Jurkat, Clone E6-1 (cell line): ENCODE measurements at regions not wholly inside any gene's neighbourhood (a gene's known extent, or its start where the extent isn't known, plus 50 kb on each side); places are given as distances from the start of the nearest gene placed in this dataset.
"Not testable (repeated sequence)": the region's sequence is repeated elsewhere in the genome, so short reads cannot be mapped to it uniquely, and the experiment has no call there.

Experiments
- DNase-seq: peaks from one replicate; pipeline ENCODE4 v3.0.0-alpha.2; 2011; ENCODE audit warnings: low read depth, low spot score
- H3K4me3 ChIP-seq: 2 replicates; pipeline ENCODE4 v1.5.1; 2011; ENCODE audit warnings: mild to moderate bottlenecking, low read length, control low read depth, moderate library complexity

DNA sequence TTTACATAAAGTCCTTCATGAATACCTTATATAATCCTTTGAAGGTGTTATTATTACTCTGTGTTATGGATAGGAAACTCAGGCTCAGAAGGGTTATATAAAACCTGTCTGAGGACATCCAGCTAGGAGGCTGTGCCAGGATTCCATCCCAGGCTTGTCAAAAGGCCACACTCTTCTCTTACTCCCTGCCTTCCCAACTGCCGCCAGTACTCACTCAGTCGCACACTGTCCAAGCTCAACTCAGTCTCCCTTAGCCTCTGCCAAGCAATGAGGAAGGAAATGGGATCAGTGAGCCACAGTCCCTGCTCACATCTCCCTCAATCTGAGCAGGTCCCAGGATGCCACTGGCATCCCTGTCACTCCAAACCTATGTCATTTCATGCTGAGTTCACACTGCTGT is 94.4 kb downstream of the NAV1 start:
- DNase-seq, result no peak
- H3K4me3 ChIP-seq, result no peak overlapping the region

DNA sequence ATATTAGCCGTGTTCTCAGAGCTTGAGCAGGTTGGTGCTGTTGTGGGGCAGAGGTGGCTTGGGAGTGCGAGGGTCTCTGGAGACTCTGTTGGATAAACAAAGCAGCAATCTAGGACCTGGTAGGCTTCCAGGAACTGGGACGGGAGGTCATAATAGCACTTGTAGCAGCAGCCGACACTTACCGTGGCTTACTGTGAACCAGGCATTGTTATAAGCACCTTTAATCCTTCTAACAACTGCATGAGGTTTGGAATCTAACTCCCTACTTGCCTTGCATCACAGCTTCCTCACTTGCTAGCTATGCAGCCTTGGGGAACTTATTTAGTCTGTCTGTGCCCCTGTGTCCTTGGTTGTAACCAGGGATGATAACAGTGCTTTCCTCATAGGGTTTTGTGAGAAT is 94.9 kb downstream of the NAV1 start:
- DNase-seq, result no peak
- H3K4me3 ChIP-seq, result no peak overlapping the region

DNA sequence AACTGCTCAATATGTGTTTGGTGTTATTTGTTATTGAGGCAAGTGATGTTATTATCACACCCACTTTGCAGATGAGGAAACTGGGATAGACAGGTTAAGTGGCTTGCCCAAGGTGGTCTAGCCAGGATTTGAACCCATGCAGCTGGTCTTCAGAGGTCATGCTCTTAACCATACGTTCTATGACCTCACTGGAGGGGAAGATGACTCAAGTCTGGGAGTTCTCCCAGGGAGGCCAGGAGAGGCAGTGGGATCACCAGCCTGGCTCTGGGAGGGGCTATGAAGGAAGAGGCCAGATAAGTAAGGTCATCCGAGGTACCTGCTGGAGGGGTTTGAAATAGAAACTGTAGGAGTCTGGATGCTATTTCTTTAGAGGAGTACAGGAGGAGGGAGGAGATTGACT is 95.3 kb downstream of the NAV1 start:
- DNase-seq, result no peak
- H3K4me3 ChIP-seq, result no peak overlapping the region

DNA sequence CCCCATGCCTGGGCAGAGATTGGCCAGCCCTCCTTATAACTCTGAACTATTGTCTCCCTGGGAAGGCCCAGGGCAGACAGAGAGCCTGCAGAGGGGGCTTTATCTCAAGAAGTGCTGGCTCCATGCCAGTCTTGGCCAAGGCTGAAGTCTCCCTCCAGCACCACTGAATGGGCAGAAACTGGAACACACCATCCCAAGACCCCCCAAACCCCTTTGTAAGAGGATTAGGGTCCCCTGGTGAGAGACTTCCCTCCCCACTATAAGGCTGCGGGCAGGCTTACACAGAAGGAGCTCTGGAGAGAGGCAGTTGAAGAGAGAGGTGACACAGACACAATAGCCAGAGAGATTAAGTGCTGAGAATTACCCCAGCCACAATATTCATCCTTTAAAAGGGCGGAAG is 97.2 kb downstream of the NAV1 start:
- H3K4me3 ChIP-seq, result no peak overlapping the region

DNA sequence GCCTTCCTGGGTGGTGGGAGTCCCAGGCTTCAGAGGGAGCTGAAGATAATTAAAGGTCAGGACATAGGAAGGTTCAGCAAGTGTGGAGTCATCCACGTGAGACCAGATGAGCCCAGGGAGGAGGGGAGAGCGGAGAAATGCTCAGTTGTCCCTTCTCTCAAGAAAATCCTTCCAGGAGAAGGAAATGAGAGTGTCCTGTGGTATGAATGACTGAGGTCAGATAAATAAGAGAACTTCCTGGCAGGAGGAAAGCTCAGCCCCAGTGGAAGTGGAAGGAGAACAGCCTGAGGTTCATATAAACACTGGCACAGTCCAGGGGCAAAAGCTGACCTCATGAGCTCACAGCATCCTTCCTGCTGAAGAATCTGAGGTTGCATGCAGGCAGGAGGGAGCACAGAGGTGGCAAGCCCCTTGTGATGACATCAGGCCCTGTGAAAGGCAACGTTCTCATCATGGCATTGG is 97.6 kb downstream of the NAV1 start:
- DNase-seq, result no peak
- H3K4me3 ChIP-seq, result no peak overlapping the region

More for the DNA sequence above, 97.2 kb downstream of the NAV1 start:
- no peak for DNase-seq

DNA sequence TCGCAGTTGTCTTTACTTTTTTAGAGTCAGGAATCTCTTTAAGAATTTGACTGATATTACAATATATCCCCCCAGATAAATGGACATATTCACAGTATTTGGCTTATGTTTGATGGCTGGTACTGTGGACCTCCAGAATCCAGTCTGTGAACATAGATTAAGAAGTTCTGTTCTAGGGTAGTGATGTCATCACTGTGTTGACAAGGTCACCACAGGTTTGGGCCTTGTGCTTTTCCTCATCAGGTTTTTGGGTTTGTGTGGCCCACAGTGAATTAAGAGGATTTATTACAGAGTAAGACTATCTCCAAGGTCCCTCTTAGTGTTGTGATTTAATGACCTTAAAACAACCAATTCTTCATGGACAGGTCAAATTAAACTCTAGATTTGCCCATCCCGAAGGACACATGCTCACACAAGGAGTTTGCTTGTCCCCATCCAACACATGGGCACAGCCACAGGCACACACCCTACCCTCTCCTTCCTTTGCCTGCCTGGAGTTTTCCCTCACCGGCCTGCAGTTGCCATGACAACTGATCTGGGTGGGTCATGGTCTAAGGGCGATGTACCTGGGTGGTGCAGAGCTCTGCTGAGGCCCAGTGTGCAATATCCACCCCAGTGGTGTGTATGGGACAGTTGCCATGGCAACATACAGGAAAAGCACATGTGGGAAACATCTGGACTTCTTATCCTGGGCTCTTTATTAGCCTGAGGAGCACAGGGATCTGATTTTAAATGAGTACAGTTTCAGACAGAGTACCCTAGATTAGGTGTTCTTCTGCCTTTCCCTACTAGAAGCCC is 98.6 kb downstream of the NAV1 start:
- no peak for DNase-seq
- H3K4me3 ChIP-seq, result no peak overlapping the region

DNA sequence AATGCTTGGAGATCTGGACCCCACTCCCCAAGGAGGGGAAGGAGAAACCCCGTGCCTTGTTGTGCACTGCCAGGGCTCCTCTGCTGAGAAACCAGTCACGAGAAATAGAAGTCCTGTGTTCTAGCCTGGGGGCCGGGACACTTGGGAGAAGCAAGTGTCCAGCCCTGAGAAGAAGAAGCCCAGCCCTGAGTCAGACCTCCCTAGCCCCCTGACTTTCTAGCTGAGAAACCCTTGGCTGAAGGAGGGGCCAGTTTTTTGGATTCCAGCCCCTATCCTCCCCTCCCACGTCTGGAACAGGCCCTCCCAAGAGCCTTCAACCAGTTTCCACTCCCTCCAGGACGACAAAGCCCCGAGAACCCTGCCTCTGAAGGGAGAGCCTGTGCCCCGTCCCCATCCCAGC is 100.5 kb downstream of the NAV1 start:
- no peak for DNase-seq
- no peak overlapping the region for H3K4me3 ChIP-seq

DNA sequence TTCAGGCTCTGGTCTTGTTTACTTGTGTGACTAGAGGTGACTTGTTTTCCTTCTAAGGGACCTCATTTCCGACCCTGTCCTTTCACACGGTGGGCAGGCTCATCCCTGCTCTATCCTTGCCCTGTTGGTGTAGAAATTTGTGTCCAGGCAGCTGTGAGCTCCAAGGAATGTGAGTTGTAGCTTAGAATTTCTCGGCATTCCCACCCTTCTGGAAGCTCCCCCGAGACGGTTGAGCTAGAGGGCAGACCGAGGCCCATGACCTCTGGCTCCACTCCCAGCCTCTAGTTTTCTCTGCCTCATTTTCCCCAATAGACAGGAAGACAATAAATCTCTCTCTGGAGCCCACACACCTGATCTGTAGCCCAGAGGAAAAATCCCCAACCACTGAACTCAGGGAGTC is 100.9 kb downstream of the NAV1 start:
- DNase-seq, result no peak
- H3K4me3 ChIP-seq, result no peak overlapping the region

DNA sequence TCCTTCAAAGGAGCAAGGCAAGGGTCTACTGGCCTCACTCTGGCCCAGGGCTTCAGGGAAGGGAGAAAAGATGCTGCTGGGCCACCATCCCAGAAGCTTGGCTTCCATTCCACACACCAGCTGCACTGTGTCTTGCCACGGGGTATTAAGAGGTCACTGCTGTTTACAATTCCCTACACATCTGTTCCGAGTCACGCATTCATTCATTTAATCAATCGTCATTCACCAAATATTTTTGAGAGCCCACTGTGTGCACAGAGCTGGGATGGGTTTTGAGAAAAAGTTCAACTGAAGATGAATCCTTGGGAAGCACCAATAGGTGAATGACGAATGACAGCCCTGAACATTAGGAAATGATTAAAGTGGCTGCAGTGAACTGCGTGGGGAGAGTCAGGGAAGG is 101.7 kb downstream of the NAV1 start:
- H3K4me3 ChIP-seq, result no peak overlapping the region
- no peak for DNase-seq

DNA sequence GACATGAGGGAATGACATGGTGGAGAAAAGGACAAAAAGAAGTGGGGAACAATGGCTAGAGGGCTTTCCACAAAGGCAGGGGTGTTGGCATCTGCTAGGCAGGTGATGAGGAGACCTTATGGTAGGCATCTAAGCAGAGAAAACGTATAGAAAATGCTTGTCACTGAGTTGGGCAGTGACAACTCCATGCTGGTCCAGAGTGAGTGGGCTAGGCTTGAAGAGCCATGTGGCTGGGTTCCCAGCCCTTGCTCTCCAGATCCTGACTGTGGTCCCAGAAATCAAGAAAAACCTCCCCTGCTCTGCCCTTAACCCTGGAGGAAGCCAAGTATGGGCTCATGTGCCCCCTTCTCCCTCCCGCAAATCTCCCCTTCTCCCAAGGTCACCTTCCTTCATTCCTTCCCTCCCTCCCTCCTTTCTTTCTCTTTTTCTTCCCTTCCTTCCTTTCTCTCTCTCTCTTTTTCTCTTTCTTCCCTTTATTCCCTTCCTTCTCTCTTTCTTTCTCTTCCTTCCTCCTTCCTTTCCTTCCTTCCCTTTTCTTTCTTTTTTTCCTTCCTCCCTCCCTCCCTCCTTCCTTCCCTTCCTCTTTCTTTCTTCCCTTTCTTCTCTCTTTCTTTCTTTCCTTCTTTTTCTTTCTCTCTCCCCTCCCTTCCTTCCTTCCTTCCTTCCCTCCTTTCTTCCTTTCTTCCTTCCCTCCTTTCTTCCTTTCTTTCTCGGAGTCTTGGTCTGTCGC is 102.8 kb downstream of the NAV1 start:
- H3K4me3 ChIP-seq, result no peak overlapping the region
- DNase-seq, result no peak

DNA sequence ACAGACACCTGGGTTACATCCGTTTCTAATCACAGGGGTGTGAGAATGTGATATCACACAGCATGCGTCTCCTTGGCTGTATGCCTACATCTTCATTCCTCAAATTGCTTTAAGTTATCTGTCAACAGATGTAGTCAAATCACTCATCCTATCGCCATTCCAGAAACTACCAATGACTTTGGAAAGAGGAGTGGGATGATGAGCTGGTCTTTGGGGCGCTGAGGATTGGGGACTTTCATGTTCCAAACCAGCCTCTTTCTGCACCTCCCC is 104.8 kb downstream of the NAV1 start:
- DNase-seq, result no peak
- H3K4me3 ChIP-seq, result no peak overlapping the region

DNA sequence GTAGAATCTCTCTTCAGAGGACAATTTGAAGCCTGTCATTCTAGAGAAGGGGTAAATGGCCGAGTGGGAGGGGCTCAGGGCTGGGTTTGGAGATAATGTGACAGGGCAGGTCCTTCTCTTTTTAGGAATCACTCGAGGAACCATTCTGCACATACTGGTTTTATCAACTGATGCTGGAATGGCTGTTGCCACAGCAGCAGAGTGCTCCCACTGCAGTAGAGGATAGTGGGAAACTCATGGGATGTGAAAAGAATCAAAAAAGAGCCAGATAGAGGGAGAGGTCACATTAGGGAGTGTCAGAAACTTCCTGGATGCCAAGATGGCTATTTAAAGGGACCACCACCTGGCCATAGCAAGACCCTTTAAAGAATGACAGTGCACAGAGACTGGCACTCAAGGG is 105.3 kb downstream of the NAV1 start:
- H3K4me3 ChIP-seq, result no peak overlapping the region
- no peak for DNase-seq

DNA sequence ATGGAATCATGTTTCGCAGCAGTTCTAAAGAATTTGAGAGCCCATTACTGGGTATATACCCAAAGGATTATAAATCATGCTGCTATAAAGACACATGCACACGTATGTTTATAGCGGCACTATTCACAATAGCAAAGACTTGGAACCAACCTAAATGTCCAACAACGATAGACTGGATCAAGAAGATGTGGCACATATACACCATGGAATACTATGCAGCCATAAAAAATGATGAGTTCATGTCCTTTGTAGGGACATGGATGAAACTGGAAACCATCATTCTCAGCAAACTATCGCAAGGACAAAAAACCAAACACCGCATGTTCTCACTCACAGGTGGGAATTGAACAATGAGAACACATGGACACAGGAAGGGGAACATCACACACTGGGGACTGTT is 106.1 kb downstream of the NAV1 start:
- DNase-seq, H3K4me3 ChIP-seq: not testable (repeated sequence)

DNA sequence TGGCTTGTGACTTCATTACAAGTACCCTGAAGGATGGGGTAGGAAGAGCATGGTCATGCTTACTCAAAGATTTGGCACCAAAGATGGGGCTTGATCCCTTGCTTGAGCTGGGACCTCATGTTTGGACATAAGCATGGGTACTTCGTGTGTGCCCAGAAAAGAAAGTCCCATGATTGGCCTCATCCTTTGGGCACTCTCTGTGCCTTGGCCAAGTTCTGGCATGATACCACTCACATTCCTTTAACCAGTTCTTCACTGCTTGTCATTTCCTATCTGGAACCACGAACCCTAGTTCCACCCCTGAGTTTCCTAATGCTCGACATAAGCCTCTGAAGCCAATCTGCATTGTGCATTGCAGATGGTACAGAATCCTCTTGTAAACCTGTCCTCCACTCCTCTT is 107.0 kb downstream of the NAV1 start:
- no peak for DNase-seq
- H3K4me3 ChIP-seq, result no peak overlapping the region

DNA sequence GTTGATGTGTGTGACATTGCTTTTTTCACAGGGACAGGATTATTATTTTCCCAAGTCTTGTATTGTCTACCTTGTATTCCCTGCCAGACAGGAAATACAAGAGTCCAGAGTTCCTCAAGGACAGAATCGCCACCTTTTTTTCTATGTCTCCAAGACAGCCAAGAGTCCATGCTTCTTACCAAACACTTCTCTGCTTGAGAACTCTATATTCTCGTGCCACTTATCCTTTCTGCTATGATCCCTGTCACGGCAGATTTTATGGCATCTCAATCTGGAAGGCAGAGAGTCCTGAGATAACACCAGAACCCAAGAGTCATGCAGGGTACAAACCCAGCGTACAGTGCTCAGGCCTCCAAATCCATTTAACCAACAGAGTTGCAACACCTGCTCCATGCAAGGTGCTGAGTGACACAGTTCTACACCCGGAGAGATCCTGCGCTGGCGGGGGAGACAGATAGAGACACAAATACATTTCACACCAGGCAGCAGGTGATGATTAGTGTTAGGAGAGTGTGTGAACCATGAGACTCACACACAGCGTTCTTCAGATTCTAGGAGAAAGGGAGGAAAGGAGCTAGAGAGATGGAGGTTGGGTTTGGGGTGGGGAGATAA is 107.6 kb downstream of the NAV1 start:
- no peak overlapping the region for H3K4me3 ChIP-seq
- DNase-seq, result no peak

DNA sequence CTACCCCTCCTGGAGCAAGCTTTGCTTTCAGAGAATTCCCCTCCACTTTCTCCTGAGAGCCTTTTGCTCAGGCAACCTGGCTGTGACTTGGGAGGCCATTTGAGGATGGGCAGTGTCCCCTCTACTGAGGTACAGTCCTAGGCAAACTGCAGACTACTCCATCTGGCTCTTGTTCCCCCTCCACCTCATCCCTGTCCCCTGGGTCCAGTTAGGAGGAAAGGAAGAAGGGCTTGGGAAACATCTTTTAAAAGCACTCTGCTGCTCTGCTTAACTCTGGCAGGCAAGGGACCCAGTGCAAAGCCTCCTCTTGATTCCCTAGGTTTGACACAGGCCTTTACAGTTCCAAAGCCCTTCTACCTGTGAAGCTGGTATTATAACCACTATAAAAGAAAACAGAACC is 108.2 kb downstream of the NAV1 start:
- H3K4me3 ChIP-seq, result no peak overlapping the region
- DNase-seq, result no peak

DNA sequence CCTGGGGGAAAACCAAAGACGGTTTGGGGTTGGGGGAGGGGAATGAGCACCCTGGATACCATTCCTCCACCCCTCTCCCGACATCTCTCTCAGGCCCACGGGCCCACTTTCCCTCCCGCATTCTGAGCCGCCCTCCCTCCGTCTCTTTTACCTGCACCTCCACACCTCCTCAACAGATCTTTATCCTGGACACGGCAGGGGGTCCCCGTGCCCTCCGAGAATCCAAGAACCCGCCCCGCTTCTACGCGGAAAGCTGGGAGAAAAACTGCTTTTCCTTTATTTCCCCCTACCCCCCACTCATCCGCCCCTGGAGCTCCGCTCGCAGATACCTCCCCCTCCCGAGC is 108.8 kb downstream of the NAV1 start:
- no peak overlapping the region for H3K4me3 ChIP-seq

DNA sequence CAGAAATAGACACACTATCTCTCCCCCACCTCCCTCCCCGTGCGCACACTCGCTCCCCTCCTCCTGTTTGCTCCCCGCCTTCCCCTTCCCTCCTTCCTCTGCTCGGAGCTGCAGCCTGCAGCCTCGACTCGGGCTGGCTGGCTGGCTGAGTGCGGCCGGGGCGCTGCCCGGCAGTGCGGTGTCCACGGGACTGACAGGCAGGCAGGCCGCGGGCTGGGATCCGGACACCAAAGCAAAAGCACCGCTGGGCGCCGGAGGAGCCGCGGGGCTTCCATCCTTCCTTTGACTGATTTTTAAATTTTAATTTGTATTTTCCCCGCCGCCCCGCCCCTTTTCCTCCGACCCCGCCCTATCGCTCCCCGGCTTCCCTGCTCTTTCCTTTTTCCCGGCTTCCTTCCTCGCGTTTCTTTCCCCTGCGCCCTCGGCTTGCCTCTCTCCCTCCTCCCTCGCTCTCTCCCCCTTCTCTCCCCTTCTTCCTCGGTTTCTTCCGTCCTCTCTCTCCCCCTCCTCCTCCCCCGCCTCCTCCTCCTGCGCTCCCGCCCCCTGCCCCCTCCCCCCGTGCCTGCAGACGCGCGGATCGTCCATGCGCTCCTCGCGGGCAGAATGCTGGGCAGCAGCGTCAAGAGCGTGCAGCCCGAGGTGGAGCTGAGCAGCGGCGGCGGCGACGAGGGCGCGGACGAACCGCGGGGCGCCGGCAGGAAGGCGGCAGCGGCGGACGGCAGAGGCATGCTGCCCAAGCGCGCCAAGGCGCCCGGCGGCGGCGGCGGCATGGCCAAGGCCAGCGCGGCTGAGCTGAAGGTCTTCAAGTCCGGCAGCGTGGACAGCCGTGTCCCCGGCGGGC is 109.4 kb downstream of the NAV1 start:
- H3K4me3 ChIP-seq, result no peak overlapping the region
- no peak for DNase-seq

More for the DNA sequence above, 108.8 kb downstream of the NAV1 start:
- DNase-seq, result no peak

DNA sequence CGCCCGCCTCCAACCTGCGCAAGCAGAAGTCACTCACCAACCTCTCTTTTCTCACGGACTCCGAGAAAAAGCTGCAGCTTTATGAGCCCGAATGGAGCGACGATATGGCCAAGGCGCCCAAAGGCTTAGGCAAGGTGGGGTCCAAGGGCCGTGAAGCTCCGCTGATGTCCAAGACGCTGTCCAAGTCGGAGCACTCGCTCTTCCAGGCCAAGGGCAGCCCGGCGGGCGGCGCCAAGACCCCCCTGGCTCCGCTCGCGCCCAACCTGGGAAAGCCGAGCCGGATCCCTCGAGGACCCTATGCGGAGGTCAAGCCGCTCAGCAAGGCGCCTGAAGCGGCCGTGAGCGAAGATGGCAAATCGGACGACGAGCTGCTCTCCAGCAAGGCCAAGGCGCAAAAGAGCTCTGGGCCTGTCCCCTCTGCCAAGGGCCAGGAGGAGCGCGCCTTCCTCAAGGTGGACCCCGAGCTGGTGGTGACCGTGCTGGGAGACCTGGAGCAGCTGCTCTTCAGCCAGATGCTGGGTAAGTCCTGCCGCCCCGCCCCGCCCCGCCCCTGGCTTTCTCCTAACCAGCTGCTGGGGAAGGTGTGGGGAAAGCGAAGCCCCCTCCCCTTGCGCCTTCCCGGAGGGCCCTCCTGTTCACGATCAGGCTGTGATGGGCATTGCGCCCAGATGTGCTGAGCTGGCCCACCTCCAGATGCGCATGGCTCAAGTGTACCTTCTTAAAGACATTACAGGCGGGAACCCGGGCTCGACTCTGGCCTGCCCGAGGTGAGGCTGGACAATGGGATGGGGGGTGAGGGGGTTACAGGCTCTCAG is 110.2 kb downstream of the NAV1 start:
- H3K4me3 ChIP-seq, result no peak overlapping the region
- no peak for DNase-seq
